Endothelial cell of umbilical vein (primary cell): ENCODE measurements at regions not wholly inside any gene's neighbourhood (a gene's known extent, or its start where the extent isn't known, plus 50 kb on each side); places are given as distances from the start of the nearest gene placed in this dataset.

Experiments
- BruUV-seq: library from RNA; stranded (reverse); fragments of 400-500 nt; replicated peaks from 2 replicates; lab custom pipeline; 2021; lab: Mats Ljungman, UMichigan
- CTCF ChIA-PET: fragments of 300-600, 350-600 bp; sonication (Branson Sonifier 250); formaldehyde crosslinking; loops from one replicate; lab custom pipeline; 2021; ENCODE audit warnings: antibody characterized with exemption, inconsistent platforms; lab: Charles Lee
- POLR2A ChIA-PET: fragments of 300-600, 350-600 bp; sonication (Branson Sonifier 250); formaldehyde crosslinking; loops from one replicate; lab custom pipeline; 2021; ENCODE audit warnings: antibody characterized with exemption, inconsistent platforms; lab: Charles Lee
- DNase-seq: peaks from one replicate; pipeline ENCODE4 v3.0.0-alpha.2; 2011; ENCODE audit warnings: low read depth, low spot score
- FAIRE-seq: peaks from 2 replicates; lab custom pipeline; 2011; peaks lifted over from hg19 to GRCh38; lab: Jason Lieb, UNC
- H2AFZ ChIP-seq: 2 replicates; pipeline ENCODE4 v1.6.0; 2012; ENCODE audit warnings: low read depth, low read length, control low read depth, inconsistent platforms
- H3K27ac ChIP-seq: 2 replicates; pipeline ENCODE4 v1.5.1; 2011; ENCODE audit warnings: low read depth, mild to moderate bottlenecking, control low read depth, low read length, moderate library complexity; ENCODE audit not compliant: insufficient read depth
- H3K27me3 ChIP-seq, 2 experiments: 2 replicates each; pipeline versions ENCODE4 v1.6.0 to v1.6.1; 2011; ENCODE audit warnings: low read length in 2 of 2, mixed read lengths in 1 of 2; ENCODE audit not compliant: control insufficient read depth in 2 of 2, insufficient read depth in 2 of 2
- H3K36me3 ChIP-seq, 2 experiments: 2 replicates in 1 of 2; 3 replicates in 1 of 2; pipeline ENCODE4 v1.5.1; 2011; ENCODE audit warnings: low read length in 2 of 2, mild to moderate bottlenecking in 1 of 2, moderate library complexity in 1 of 2; ENCODE audit not compliant: control insufficient read depth in 2 of 2, insufficient read depth in 2 of 2; ENCODE audit errors: extremely low read depth in 1 of 2
- H3K4me1 ChIP-seq: 3 replicates; pipeline ENCODE4 v1.5.1; 2011; ENCODE audit warnings: mild to moderate bottlenecking, low read length; ENCODE audit not compliant: control insufficient read depth, insufficient read depth; ENCODE audit errors: extremely low read depth
- H3K4me2 ChIP-seq: 2 replicates; pipeline ENCODE4 v1.6.1; 2011; ENCODE audit warnings: low read length, control low read depth, mixed read lengths; ENCODE audit not compliant: insufficient read depth
- H3K4me3 ChIP-seq, 3 experiments: fragments of 200-600 bp in 1 of 3; sonication (generic), shearing (Covaris generic) in 1 of 3; replicated peaks in 1 of 3; 2 replicates each; pipeline ENCODE4 v1.5.1; 2011 to 2016; ENCODE audit warnings: control low read depth in 3 of 3, low read length in 3 of 3, mild to moderate bottlenecking in 2 of 3, inconsistent platforms in 1 of 3, low read depth in 1 of 3, moderate library complexity in 1 of 3; ENCODE audit not compliant: insufficient read depth in 1 of 3
- H3K79me2 ChIP-seq: 2 replicates; pipeline ENCODE4 v1.6.0; 2012; ENCODE audit warnings: low read length, inconsistent platforms; ENCODE audit not compliant: control insufficient read depth, insufficient read depth
- H3K9ac ChIP-seq: replicated peaks from 2 replicates; pipeline ENCODE3; 2011; ENCODE audit warnings: low read length, control low read depth; ENCODE audit not compliant: insufficient read depth; ENCODE audit errors: extremely low read depth
- H3K9me1 ChIP-seq: replicated peaks from 3 replicates; pipeline ENCODE4 v1.6.0; 2011; ENCODE audit warnings: mild to moderate bottlenecking, low read length; ENCODE audit not compliant: control insufficient read depth, insufficient read depth; ENCODE audit errors: extremely low read depth
- H3K9me3 ChIP-seq: replicated peaks from 2 replicates; pipeline ENCODE4 v1.5.1; 2012; ENCODE audit warnings: low read length, inconsistent platforms; ENCODE audit not compliant: control insufficient read depth, insufficient read depth
- H4K20me1 ChIP-seq: replicated peaks from 2 replicates; pipeline ENCODE3; 2011; ENCODE audit warnings: mild to moderate bottlenecking, low read length; ENCODE audit not compliant: control insufficient read depth, insufficient read depth; ENCODE audit errors: extremely low read depth
- EZH2 ChIP-seq: IDR thresholded peaks from 2 replicates; pipeline ENCODE4 v1.6.1; 2012; ENCODE audit warnings: borderline replicate concordance, low read depth, mild to moderate bottlenecking, moderate library complexity, low read length, inconsistent platforms; ENCODE audit not compliant: severe bottlenecking
- FOS ChIP-seq: IDR thresholded peaks from 2 replicates; pipeline ENCODE4 v1.6.1; 2011; ENCODE audit warnings: mild to moderate bottlenecking, low read length, moderate library complexity, borderline replicate concordance; ENCODE audit not compliant: insufficient read depth
- GATA2 ChIP-seq: IDR thresholded peaks from 2 replicates; pipeline ENCODE4 v1.7.0; 2011; ENCODE audit warnings: low read depth, mild to moderate bottlenecking, moderate library complexity, mixed read lengths, low read length; ENCODE audit not compliant: insufficient read length, insufficient read depth
- JUN ChIP-seq: IDR thresholded peaks from 2 replicates; pipeline ENCODE4 v1.6.1; 2011; ENCODE audit warnings: borderline replicate concordance, low read depth; ENCODE audit not compliant: insufficient read length, insufficient read depth
- MYC ChIP-seq: IDR thresholded peaks from one replicate; pipeline ENCODE4 v1.6.1; 2011; ENCODE audit warnings: mild to moderate bottlenecking, low read depth, low read length
- POLR2A ChIP-seq: IDR thresholded peaks from 2 replicates; pipeline ENCODE4 v1.6.1; 2012; ENCODE audit warnings: low read depth, mild to moderate bottlenecking, control low read depth, low read length
- POLR2AphosphoS5 ChIP-seq: IDR thresholded peaks from 2 replicates; pipeline ENCODE4 v1.6.1; 2012; ENCODE audit warnings: low read depth, mild to moderate bottlenecking, control low read depth, low read length, moderate library complexity; ENCODE audit not compliant: insufficient read depth
- dilution Hi-C: fragments of 300-500 bp; cut with MboI; formaldehyde crosslinking; loops from one replicate; pipeline ENCODE4 v1.15.0; 2019; ENCODE audit warnings: low sequenced_read_pairs; ENCODE audit not compliant: extremely low pct_ligation_motif_present
- intact Hi-C: fragments of 100-400 bp; cut with micrococcal nuclease; formaldehyde crosslinking; loops from one replicate; pipeline ENCODE4 v1.10.0; 2022
- TF ChIP-seq, protein P1 (sequence below), 2 donors: IDR thresholded peaks; 1 replicate in 1 of 2; 2 replicates in 1 of 2; pipeline ENCODE4 v1.5.1; 2011; ENCODE audit warnings: low read length in 2 of 2, mild to moderate bottlenecking in 2 of 2, moderate library complexity in 2 of 2, control low read depth in 1 of 2, inconsistent platforms in 1 of 2, low read depth in 1 of 2; ENCODE audit not compliant: insufficient read depth in 1 of 2; ENCODE audit errors: extremely low read depth in 1 of 2
- TF ChIP-seq, protein P2 (sequence below): IDR thresholded peaks from 2 replicates; pipeline ENCODE4 v1.6.1; 2011; ENCODE audit not compliant: insufficient read depth, insufficient read length

DNA sequence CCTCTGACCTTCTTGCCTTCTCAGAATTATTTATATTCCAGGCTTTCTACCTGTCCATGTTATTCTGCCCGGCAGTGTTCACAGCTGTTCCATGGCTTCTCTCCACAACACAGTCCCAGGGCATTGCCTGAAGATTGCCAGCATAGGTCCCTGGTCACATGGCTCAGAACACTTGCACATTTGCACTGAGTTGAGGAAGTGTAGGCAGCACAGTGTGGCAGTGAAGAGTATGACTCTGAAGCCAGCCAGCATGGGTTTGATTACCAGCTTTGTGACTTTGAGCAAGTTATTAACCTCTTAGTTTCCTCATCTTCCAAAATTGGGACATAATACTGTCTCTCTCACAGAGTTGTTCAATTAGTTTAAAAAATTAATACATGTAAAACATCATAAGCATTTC, 73.2 kb upstream of the NEUROD6 start:
- no peaks in the 10 kb centered on the region for H3K4me1 ChIP-seq
- POLR2A ChIA-PET = no interaction called here
- dilution Hi-C loops (no loop called here), intact Hi-C loops (no loop called here)
- no peaks in the 10 kb centered on the region for H4K20me1 ChIP-seq
- H2AFZ ChIP-seq = no peak overlapping the region
- H3K9me1 ChIP-seq = no peaks in the 10 kb centered on the region
- no peaks in the 10 kb centered on the region for H3K27me3 ChIP-seq
- TF ChIP-seq POLR2A = no peak
- no peak for TF ChIP-seq JUN
- TF ChIP-seq, protein P1, sequence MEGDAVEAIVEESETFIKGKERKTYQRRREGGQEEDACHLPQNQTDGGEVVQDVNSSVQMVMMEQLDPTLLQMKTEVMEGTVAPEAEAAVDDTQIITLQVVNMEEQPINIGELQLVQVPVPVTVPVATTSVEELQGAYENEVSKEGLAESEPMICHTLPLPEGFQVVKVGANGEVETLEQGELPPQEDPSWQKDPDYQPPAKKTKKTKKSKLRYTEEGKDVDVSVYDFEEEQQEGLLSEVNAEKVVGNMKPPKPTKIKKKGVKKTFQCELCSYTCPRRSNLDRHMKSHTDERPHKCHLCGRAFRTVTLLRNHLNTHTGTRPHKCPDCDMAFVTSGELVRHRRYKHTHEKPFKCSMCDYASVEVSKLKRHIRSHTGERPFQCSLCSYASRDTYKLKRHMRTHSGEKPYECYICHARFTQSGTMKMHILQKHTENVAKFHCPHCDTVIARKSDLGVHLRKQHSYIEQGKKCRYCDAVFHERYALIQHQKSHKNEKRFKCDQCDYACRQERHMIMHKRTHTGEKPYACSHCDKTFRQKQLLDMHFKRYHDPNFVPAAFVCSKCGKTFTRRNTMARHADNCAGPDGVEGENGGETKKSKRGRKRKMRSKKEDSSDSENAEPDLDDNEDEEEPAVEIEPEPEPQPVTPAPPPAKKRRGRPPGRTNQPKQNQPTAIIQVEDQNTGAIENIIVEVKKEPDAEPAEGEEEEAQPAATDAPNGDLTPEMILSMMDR (IDR thresholded peaks at IDR 0.05; ENCODE audit: extremely low read depth in 1 of 2, insufficient read depth in 1 of 2, low read depth in 1 of 2, low read length in 2 of 2) = no peak
- TF ChIP-seq MYC = no peak
- no peak for TF ChIP-seq POLR2AphosphoS5
- TF ChIP-seq FOS = no peak
- TF ChIP-seq EZH2 = no peak
- TF ChIP-seq, protein P2, sequence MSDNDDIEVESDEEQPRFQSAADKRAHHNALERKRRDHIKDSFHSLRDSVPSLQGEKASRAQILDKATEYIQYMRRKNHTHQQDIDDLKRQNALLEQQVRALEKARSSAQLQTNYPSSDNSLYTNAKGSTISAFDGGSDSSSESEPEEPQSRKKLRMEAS = no peak
- TF ChIP-seq GATA2 = no peak
- DNase-seq = no peak
- H3K9ac ChIP-seq = no peak overlapping the region
- H3K79me2 ChIP-seq = no peaks in the 10 kb centered on the region
- FAIRE-seq = no peak
- BruUV-seq = no TSS peak
- CTCF ChIA-PET = no interaction called here
- H3K4me2 ChIP-seq = no peak overlapping the region
- H3K36me3 ChIP-seq = no peaks in the 10 kb centered on the region
- no peak overlapping the region for H3K27ac ChIP-seq
- H3K9me3 ChIP-seq = no peaks in the 10 kb centered on the region
- H3K4me3 ChIP-seq = no peak overlapping the region
